Lower lobe of right lung (tissue), 2 donors: ENCODE measurements at regions not wholly inside any gene's neighbourhood (a gene's known extent, or its start where the extent isn't known, plus 50 kb on each side); places are given as distances from the start of the nearest gene placed in this dataset.
"Not testable (repeated sequence)": the region's sequence is repeated elsewhere in the genome, so short reads cannot be mapped to it uniquely, and the experiment has no call there.

Experiments
- ATAC-seq, 2 donors: fragments of 200-7000 bp; cut with Tn5 transposase; one replicate each; pipeline ENCODE4 v1.9.1; 2020 to 2022; ENCODE audit warnings: mild to moderate bottlenecking in 2 of 2, moderate library complexity in 2 of 2
- DNase-seq: peaks from one replicate; pipeline ENCODE4 v3.0.0-alpha.2; 2020
- H3K27ac ChIP-seq: fragments of 200-600 bp; one replicate; pipeline ENCODE4 v1.8.0; 2022
- H3K27me3 ChIP-seq: fragments of 200-600 bp; one replicate; pipeline ENCODE4 v1.8.0; 2022; ENCODE audit warnings: low read depth
- H3K36me3 ChIP-seq: fragments of 200-600 bp; one replicate; pipeline ENCODE4 v1.8.0; 2022; ENCODE audit warnings: mild to moderate bottlenecking
- H3K4me1 ChIP-seq: fragments of 200-600 bp; one replicate; pipeline ENCODE4 v1.8.0; 2022
- H3K4me3 ChIP-seq: fragments of 200-600 bp; one replicate; pipeline ENCODE4 v1.8.0; 2022; ENCODE audit warnings: mild to moderate bottlenecking
- H3K9me3 ChIP-seq: fragments of 200-600 bp; one replicate; pipeline ENCODE4 v1.8.0; 2022
- CTCF ChIP-seq: fragments of 200-600 bp; IDR thresholded peaks from one replicate; pipeline ENCODE4 v1.8.0; 2022; ENCODE audit warnings: antibody characterized with exemption, mild to moderate bottlenecking
- intact Hi-C: fragments of 100-400 bp; cut with DNase I; formaldehyde crosslinking; loops from one replicate; pipeline ENCODE4 v1.11.0; 2022
- donor health status: DM: no; HTN: yes; CAD: no; lungs with severe emphysema.

GRCh38 chr5:154590093-154590724 is 112.2 kb upstream of the HAND1 start:
- no peaks in the 10 kb centered on the region for H3K4me1 ChIP-seq
- H3K9me3 ChIP-seq = no peaks in the 10 kb centered on the region
- no peak for TF ChIP-seq CTCF
- no peak overlapping the region for H3K27ac ChIP-seq
- H3K27me3 ChIP-seq = no peaks in the 10 kb centered on the region
- intact Hi-C loops = no loop called here
- ATAC-seq = no peak
- H3K4me3 ChIP-seq = no peak overlapping the region
- no peak for DNase-seq
- H3K36me3 ChIP-seq = no peaks in the 10 kb centered on the region

GRCh38 chr5:154589511-154589910 is 111.5 kb upstream of the HAND1 start:
- H3K27ac ChIP-seq = peak overlapping the region; percentile 43

GRCh38 chr5:154588833-154589425 is 110.9 kb upstream of the HAND1 start:
- H3K9me3 ChIP-seq, H3K27me3 ChIP-seq, DNase-seq, H3K4me1 ChIP-seq, intact Hi-C loops, H3K4me3 ChIP-seq, H3K36me3 ChIP-seq: not testable (repeated sequence)
- peak overlapping the region; percentile 65 for H3K27ac ChIP-seq
- ATAC-seq = peak; percentile 85 to 88

More at GRCh38 chr5:154589511-154589910, 111.5 kb upstream of the HAND1 start:
- Histone ChIP-seq H3K4me1 (no peaks in the 10 kb centered on the region), H3K9me3 (no peaks in the 10 kb centered on the region), H3K4me3 (no peak overlapping the region), H3K36me3 (no peaks in the 10 kb centered on the region), H3K27me3 (no peaks in the 10 kb centered on the region)
- peak in 1 of 2 donors; percentile 0 for ATAC-seq
- no peak for DNase-seq
- intact Hi-C loops = no loop called here
- TF ChIP-seq CTCF = no peak

- Histone ChIP-seq H3K36me3 (no peaks in the 10 kb centered on the region), H3K4me1 (no peaks in the 10 kb centered on the region), H3K4me3 (no peak overlapping the region), H3K9me3 (no peaks in the 10 kb centered on the region), H3K27me3 (no peaks in the 10 kb centered on the region), H3K27ac (peak overlapping the region; percentile 65)
- ATAC-seq (peak; percentile 70 to 74), DNase-seq (no peak)
- TF ChIP-seq CTCF = no peak
- intact Hi-C loops = no loop called here
Observed at GRCh38 chr5:154588091-154588774, 110.2 kb upstream of the HAND1 start.

- intact Hi-C loops = no loop called here
- peak overlapping the region; percentile 65 for H3K27ac ChIP-seq
- H3K27me3 ChIP-seq = no peaks in the 10 kb centered on the region
- ATAC-seq = peak; percentile 19 to 60
- no peak for DNase-seq
- no peak for TF ChIP-seq CTCF
- H3K9me3 ChIP-seq = no peaks in the 10 kb centered on the region
- H3K36me3 ChIP-seq = no peaks in the 10 kb centered on the region
- no peak overlapping the region for H3K4me3 ChIP-seq
- no peaks in the 10 kb centered on the region for H3K4me1 ChIP-seq
Observed at GRCh38 chr5:154587123-154588026, 109.3 kb upstream of the HAND1 start.
